HG03354 (cell line): ENCODE measurements at regions not wholly inside any gene's neighbourhood (a gene's known extent, or its start where the extent isn't known, plus 50 kb on each side); places are given as distances from the start of the nearest gene placed in this dataset.
A peak's percentile ranks its signal among the peaks of the same experiment; 100 is the strongest.
"Not testable (repeated sequence)": the region's sequence is repeated elsewhere in the genome, so short reads cannot be mapped to it uniquely, and the experiment has no call there.

Experiments
- ATAC-seq: cut with Tn5 transposase; IDR thresholded peaks from one replicate; pipeline ENCODE4 v1.9.1; 2021; ENCODE audit warnings: mild to moderate bottlenecking; ENCODE audit not compliant: unreplicated experiment, poor library complexity, severe bottlenecking

- no peak for ATAC-seq
Measured at GRCh38 chr3:72663429-72663828, 184.8 kb downstream of the SHQ1 start.

GRCh38 chr3:72661115-72661457 is 187.2 kb downstream of the SHQ1 start:
- no peak for ATAC-seq

- ATAC-seq: no peak
Measured at GRCh38 chr3:72660270-72661114, 187.8 kb downstream of the SHQ1 start.

GRCh38 chr3:72659596-72659995 is 188.6 kb downstream of the SHQ1 start:
- ATAC-seq: no peak

- no peak for ATAC-seq
Measured at GRCh38 chr3:72659188-72659587, 189.1 kb downstream of the SHQ1 start.

- no peak for ATAC-seq
Measured at GRCh38 chr3:72658466-72659100, 189.7 kb downstream of the SHQ1 start.

- ATAC-seq: no peak
Measured at GRCh38 chr3:72657666-72658065, 190.6 kb downstream of the SHQ1 start.

- ATAC-seq: no peak
Measured at GRCh38 chr3:72655723-72656122, 192.5 kb downstream of the SHQ1 start.

- ATAC-seq: no peak
Measured at GRCh38 chr3:72655131-72655551, 193.1 kb downstream of the SHQ1 start.

GRCh38 chr3:72652395-72652794 is 195.8 kb downstream of the SHQ1 start:
- no peak for ATAC-seq

- no peak for ATAC-seq
Measured at GRCh38 chr3:72651498-72651897, 196.7 kb downstream of the SHQ1 start.

- no peak for ATAC-seq
Measured at GRCh38 chr3:72646263-72646662, 202.0 kb downstream of the SHQ1 start.

GRCh38 chr3:72643635-72644034 is 204.6 kb downstream of the SHQ1 start:
- not testable (repeated sequence) for ATAC-seq

- no peak for ATAC-seq
Measured at GRCh38 chr3:72641684-72642083, 206.6 kb downstream of the SHQ1 start.

GRCh38 chr3:72641072-72641471 is 207.2 kb downstream of the SHQ1 start:
- no peak for ATAC-seq

GRCh38 chr3:72636969-72637597 is 211.2 kb downstream of the SHQ1 start:
- ATAC-seq: no peak

GRCh38 chr3:72635551-72635950 is 212.7 kb downstream of the SHQ1 start:
- ATAC-seq: no peak

- ATAC-seq: no peak
Measured at GRCh38 chr3:72634128-72634527, 214.1 kb downstream of the SHQ1 start.

GRCh38 chr3:72633534-72633933 is 214.7 kb downstream of the SHQ1 start:
- peak; percentile 41 for ATAC-seq

- no peak for ATAC-seq
Measured at GRCh38 chr3:72633121-72633520, 215.1 kb downstream of the SHQ1 start.

GRCh38 chr3:72632129-72632528 is 216.1 kb downstream of the SHQ1 start:
- ATAC-seq: no peak
